CD4-positive, alpha-beta T cell (primary cell): ENCODE measurements at regions not wholly inside any gene's neighbourhood (a gene's known extent, or its start where the extent isn't known, plus 50 kb on each side); places are given as distances from the start of the nearest gene placed in this dataset.

ENCODE experiments used
- ATAC-seq: fragments of 200-7000 bp; cut with Tn5 transposase; one replicate; pipeline ENCODE4 v1.10.0; 2022; ENCODE audit warnings: mild to moderate bottlenecking; ENCODE audit not compliant: poor library complexity
- CTCF ChIA-PET: fragments of 350-600 bp; sonication (Branson Sonifier 250); formaldehyde crosslinking; loops from one replicate; lab custom pipeline; 2021; ENCODE audit warnings: antibody characterized with exemption, inconsistent platforms; lab: Charles Lee
- POLR2A ChIA-PET: fragments of 350-600 bp; sonication (Branson Sonifier 250); formaldehyde crosslinking; loops from one replicate; lab custom pipeline; 2021; ENCODE audit warnings: antibody characterized with exemption, inconsistent platforms; lab: Charles Lee
- DNase-seq, 14 experiments: peaks; one replicate each; pipeline ENCODE4 v3.0.0-alpha.2; 2013 to 2020; ENCODE audit warnings: mixed read lengths in 2 of 14
- H3K27ac ChIP-seq, 2 donors: one replicate each; pipeline versions ENCODE4 v1.5.1 to v1.7.0; 2013; ENCODE audit warnings: low read length in 2 of 2, low read depth in 1 of 2, mild to moderate bottlenecking in 1 of 2
- H3K27me3 ChIP-seq, 2 experiments: 1 replicate in 1 of 2; 2 replicates in 1 of 2; pipeline versions ENCODE4 v1.6.1 to v1.7.0; 2013; ENCODE audit warnings: low read length in 2 of 2, control low read depth in 1 of 2, mild to moderate bottlenecking in 1 of 2, moderate library complexity in 1 of 2; ENCODE audit not compliant: insufficient read depth in 2 of 2, control insufficient read depth in 1 of 2
- H3K36me3 ChIP-seq: one replicate; pipeline ENCODE4 v1.6.1; 2013; ENCODE audit warnings: low read length, control low read depth; ENCODE audit not compliant: insufficient read depth
- H3K4me1 ChIP-seq: one replicate; pipeline ENCODE4 v1.6.1; 2013; ENCODE audit warnings: low read length, control low read depth; ENCODE audit not compliant: insufficient read depth
- H3K4me3 ChIP-seq: one replicate; pipeline ENCODE4 v1.5.1; 2013; ENCODE audit warnings: mild to moderate bottlenecking, low read length, moderate library complexity
- H3K9me3 ChIP-seq, 2 experiments: 1 replicate in 1 of 2; 2 replicates in 1 of 2; pipeline versions ENCODE4 v1.6.1 to v1.7.0; 2013; ENCODE audit warnings: low read length in 2 of 2, mild to moderate bottlenecking in 2 of 2, control low read depth in 1 of 2, moderate library complexity in 1 of 2; ENCODE audit not compliant: control insufficient read depth in 1 of 2, insufficient read depth in 1 of 2
- H3K27ac Mint-ChIP-seq: one replicate; pipeline ENCODE4 v1.8.0; 2020; ENCODE audit warnings: mixed read lengths
- H3K27me3 Mint-ChIP-seq: one replicate; pipeline ENCODE4 v1.8.0; 2021; ENCODE audit warnings: mixed read lengths
- H3K36me3 Mint-ChIP-seq: one replicate; pipeline ENCODE4 v1.8.0; 2021; ENCODE audit warnings: low read depth, mixed read lengths
- H3K4me1 Mint-ChIP-seq: one replicate; pipeline ENCODE4 v1.8.0; 2021; ENCODE audit warnings: low read depth, mixed read lengths
- H3K4me3 Mint-ChIP-seq: one replicate; pipeline ENCODE4 v1.8.0; 2020; ENCODE audit warnings: mild to moderate bottlenecking, mixed read lengths
- H3K9me3 Mint-ChIP-seq: one replicate; pipeline ENCODE4 v1.8.0; 2020; ENCODE audit warnings: mixed read lengths
- intact Hi-C, 2 experiments: fragments of 100-400 bp; cut with DNase I in 1 of 2; cut with micrococcal nuclease in 1 of 2; formaldehyde crosslinking; loops; one replicate each; pipeline versions ENCODE4 v1.15.1 to v1.9.0; 2023 to 2025; cut with DNase I, micrococcal nuclease
- TF ChIP-seq, protein P1 (sequence below): fragments of 200-600 bp; IDR thresholded peaks from one replicate; pipeline ENCODE4 v1.8.0; 2022; ENCODE audit warnings: antibody characterized with exemption, mild to moderate bottlenecking

DNA sequence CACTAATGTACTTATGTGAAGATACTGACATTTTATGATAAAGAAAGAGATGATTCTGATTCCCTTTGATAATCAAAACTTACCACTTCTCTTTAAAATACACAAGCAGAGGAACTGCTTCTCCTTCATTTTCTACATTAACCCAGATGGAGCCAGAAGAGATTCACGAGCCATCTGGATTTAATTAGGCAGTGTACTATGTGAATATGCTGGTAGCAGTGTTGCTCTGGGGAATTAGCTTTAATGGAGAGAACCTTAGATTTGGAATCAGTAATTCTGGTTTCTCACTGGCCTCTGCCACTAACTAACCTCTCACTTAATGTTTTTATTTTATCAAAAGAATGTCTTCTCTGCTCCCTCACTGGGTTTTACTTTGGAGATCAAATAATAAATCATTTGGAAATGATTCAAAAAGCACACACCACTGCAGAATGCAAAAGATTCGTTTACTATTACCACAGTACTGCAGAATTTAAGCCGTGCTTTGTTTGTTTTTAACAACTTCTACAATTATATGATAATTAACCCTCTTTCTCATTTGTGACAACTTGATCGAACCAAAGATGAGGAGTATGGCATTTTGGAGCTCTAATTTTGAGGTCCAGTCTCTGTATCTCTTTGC lies 77.5 kb upstream of the PHYHIPL start:
- Histone ChIP-seq H3K4me1 (no peaks in the 10 kb centered on the region), H3K27me3 (no peaks in the 10 kb centered on the region), H3K4me3 (no peak overlapping the region), H3K9me3 (peaks cover 0 to 3% of the 10 kb centered on the region in 2 experiments), H3K27ac (no peak overlapping the region), H3K36me3 (no peaks in the 10 kb centered on the region)
- intact Hi-C loops: no loop called here
- TF ChIP-seq, protein P1, sequence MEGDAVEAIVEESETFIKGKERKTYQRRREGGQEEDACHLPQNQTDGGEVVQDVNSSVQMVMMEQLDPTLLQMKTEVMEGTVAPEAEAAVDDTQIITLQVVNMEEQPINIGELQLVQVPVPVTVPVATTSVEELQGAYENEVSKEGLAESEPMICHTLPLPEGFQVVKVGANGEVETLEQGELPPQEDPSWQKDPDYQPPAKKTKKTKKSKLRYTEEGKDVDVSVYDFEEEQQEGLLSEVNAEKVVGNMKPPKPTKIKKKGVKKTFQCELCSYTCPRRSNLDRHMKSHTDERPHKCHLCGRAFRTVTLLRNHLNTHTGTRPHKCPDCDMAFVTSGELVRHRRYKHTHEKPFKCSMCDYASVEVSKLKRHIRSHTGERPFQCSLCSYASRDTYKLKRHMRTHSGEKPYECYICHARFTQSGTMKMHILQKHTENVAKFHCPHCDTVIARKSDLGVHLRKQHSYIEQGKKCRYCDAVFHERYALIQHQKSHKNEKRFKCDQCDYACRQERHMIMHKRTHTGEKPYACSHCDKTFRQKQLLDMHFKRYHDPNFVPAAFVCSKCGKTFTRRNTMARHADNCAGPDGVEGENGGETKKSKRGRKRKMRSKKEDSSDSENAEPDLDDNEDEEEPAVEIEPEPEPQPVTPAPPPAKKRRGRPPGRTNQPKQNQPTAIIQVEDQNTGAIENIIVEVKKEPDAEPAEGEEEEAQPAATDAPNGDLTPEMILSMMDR: no peak
- POLR2A ChIA-PET: no interaction called here
- H3K4me1 Mint-ChIP-seq: no peaks in the 10 kb centered on the region
- ATAC-seq (no peak), DNase-seq (no peak)
- CTCF ChIA-PET: no interaction called here
- no peak overlapping the region for H3K4me3 Mint-ChIP-seq
- no peaks in the 10 kb centered on the region for H3K9me3 Mint-ChIP-seq
- H3K27ac Mint-ChIP-seq: no peak overlapping the region
- no peaks in the 10 kb centered on the region for H3K27me3 Mint-ChIP-seq
- H3K36me3 Mint-ChIP-seq: no peaks in the 10 kb centered on the region

- H3K4me3 ChIP-seq: no peak overlapping the region
- Mint-ChIP-seq H3K4me1 (no peaks in the 10 kb centered on the region), H3K36me3 (no peaks in the 10 kb centered on the region), H3K9me3 (no peaks in the 10 kb centered on the region), H3K4me3 (no peak overlapping the region), H3K27ac (no peak overlapping the region), H3K27me3 (no peaks in the 10 kb centered on the region)
- peaks cover 0 to 3% of the 10 kb centered on the region in 2 experiments for H3K9me3 ChIP-seq
- TF ChIP-seq, protein P1: no peak
- no peaks in the 10 kb centered on the region for H3K27me3 ChIP-seq
- no peak overlapping the region for H3K27ac ChIP-seq
- CTCF ChIA-PET: no interaction called here
- intact Hi-C loops: no loop called here
- ATAC-seq (no peak), DNase-seq (no peak)
- no peaks in the 10 kb centered on the region for H3K36me3 ChIP-seq
- POLR2A ChIA-PET: no interaction called here
- no peaks in the 10 kb centered on the region for H3K4me1 ChIP-seq
Measured at GRCh38 chr10:59099481-59099880, 77.0 kb upstream of the PHYHIPL start.

DNA sequence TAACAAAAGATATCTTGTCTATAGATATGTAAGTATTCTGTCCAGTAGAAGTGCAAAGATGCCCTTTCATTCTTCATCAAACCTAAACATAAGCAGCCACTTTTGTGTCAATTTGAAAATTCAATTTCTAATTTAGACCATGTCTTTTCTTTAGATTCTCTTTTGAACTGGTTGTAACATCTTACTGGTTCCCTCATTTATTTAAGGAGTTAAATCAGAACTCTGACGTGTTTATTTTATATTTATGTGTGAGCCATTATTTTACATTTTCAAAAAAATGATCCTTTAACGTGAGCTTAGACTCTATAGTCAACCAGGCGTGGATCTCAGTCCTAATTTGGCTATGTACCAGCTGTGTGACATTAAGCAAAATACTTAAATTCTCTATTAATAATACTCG lies 74.0 kb upstream of the PHYHIPL start:
- ATAC-seq (no peak), DNase-seq (no peak)
- H3K4me3 ChIP-seq: no peak overlapping the region
- intact Hi-C loops: no loop called here
- H3K9me3 ChIP-seq: peaks cover 0 to 3% of the 10 kb centered on the region in 2 experiments
- TF ChIP-seq, protein P1: no peak
- no peaks in the 10 kb centered on the region for H3K4me1 Mint-ChIP-seq
- H3K36me3 ChIP-seq: no peaks in the 10 kb centered on the region
- CTCF ChIA-PET: no interaction called here
- no peaks in the 10 kb centered on the region for H3K27me3 Mint-ChIP-seq
- no peaks in the 10 kb centered on the region for H3K36me3 Mint-ChIP-seq
- no peak overlapping the region for H3K4me3 Mint-ChIP-seq
- H3K27ac Mint-ChIP-seq: no peak overlapping the region
- H3K9me3 Mint-ChIP-seq: peaks cover 3% of the 10 kb centered on the region
- no peaks in the 10 kb centered on the region for H3K27me3 ChIP-seq
- no peaks in the 10 kb centered on the region for H3K4me1 ChIP-seq
- no peak overlapping the region for H3K27ac ChIP-seq
- POLR2A ChIA-PET: no interaction called here
